Loucy (cell line): ENCODE measurements at regions not wholly inside any gene's neighbourhood (a gene's known extent, or its start where the extent isn't known, plus 50 kb on each side); places are given as distances from the start of the nearest gene placed in this dataset.

ENCODE experiments used
- CTCF ChIP-seq: fragments of 200-600 bp; sonication (generic); conservative IDR thresholded peaks from 2 replicates; pipeline ENCODE4 v1.5.1; 2014; ENCODE audit warnings: mild to moderate bottlenecking, antibody characterized with exemption, low read length
- EZH2phosphoT487 ChIP-seq: fragments of 200-600 bp; IDR thresholded peaks from 2 replicates; pipeline ENCODE4 v1.6.1; 2018; ENCODE audit warnings: antibody characterized with exemption, mild to moderate bottlenecking, moderate library complexity, borderline replicate concordance

GRCh38 chr3:168847291-168847883, 751.7 kb upstream of the GOLIM4 start:
- TF ChIP-seq CTCF (peak; percentile 88), EZH2phosphoT487 (no peak)
